NT2/D1 (cell line): ENCODE measurements at regions not wholly inside any gene's neighbourhood (a gene's known extent, or its start where the extent isn't known, plus 50 kb on each side); places are given as distances from the start of the nearest gene placed in this dataset.
A peak's percentile ranks its signal among the peaks of the same experiment; 100 is the strongest.

Experiments
- DNase-seq: peaks from one replicate; pipeline ENCODE4 v3.0.0-alpha.2; 2011; ENCODE audit warnings: low read depth, low spot score
- H3K27me3 ChIP-seq: 2 replicates; pipeline ENCODE4 v1.6.0; 2011; ENCODE audit warnings: mild to moderate bottlenecking; ENCODE audit not compliant: insufficient read length, insufficient read depth
- H3K36me3 ChIP-seq: 2 replicates; pipeline ENCODE4 v1.6.1; 2011; ENCODE audit warnings: mild to moderate bottlenecking, low read length, mixed read lengths; ENCODE audit not compliant: insufficient read depth, insufficient read length
- H3K4me1 ChIP-seq: 2 replicates; pipeline ENCODE4 v1.5.1; 2011; ENCODE audit not compliant: insufficient read depth, insufficient read length
- H3K4me3 ChIP-seq: 2 replicates; pipeline ENCODE4 v1.5.1; 2011; ENCODE audit warnings: low read depth; ENCODE audit not compliant: insufficient read length
- H3K9ac ChIP-seq: 2 replicates; pipeline ENCODE4 v1.6.0; 2011; ENCODE audit warnings: low read depth; ENCODE audit not compliant: insufficient read length
- H3K9me3 ChIP-seq: 2 replicates; pipeline ENCODE4 v1.5.1; 2011; ENCODE audit warnings: mild to moderate bottlenecking, low read length; ENCODE audit not compliant: insufficient read depth
- SUZ12 ChIP-seq: IDR thresholded peaks from 2 replicates; pipeline ENCODE4 v1.6.1; 2011; ENCODE audit not compliant: insufficient read length, insufficient read depth; ENCODE audit errors: extremely low read depth
- YY1 ChIP-seq: IDR thresholded peaks from 2 replicates; pipeline ENCODE4 v1.6.1; 2011; ENCODE audit not compliant: insufficient read length, insufficient read depth
- ZNF274 ChIP-seq: IDR thresholded peaks from 2 replicates; pipeline ENCODE4 v1.6.1; 2011; ENCODE audit warnings: mild to moderate bottlenecking, low read depth, low read length

- DNase-seq, result no peak
- no peaks in the 10 kb centered on the region for H3K27me3 ChIP-seq
- peaks cover 1% of the 10 kb centered on the region for H3K9me3 ChIP-seq
- no peaks in the 10 kb centered on the region for H3K4me1 ChIP-seq
- no peak overlapping the region for H3K4me3 ChIP-seq
- TF ChIP-seq YY1 (no peak), SUZ12 (no peak), ZNF274 (no peak)
- no peak overlapping the region for H3K9ac ChIP-seq
- H3K36me3 ChIP-seq, result no peaks in the 10 kb centered on the region
Measured at GRCh38 chr7:33831389-33832141, 73.8 kb upstream of the BMPER start.

GRCh38 chr7:33832271-33832721, 73.0 kb upstream of the BMPER start:
- Histone ChIP-seq H3K9me3 (peaks cover 9% of the 10 kb centered on the region), H3K4me3 (no peak overlapping the region), H3K36me3 (no peaks in the 10 kb centered on the region), H3K9ac (no peak overlapping the region), H3K4me1 (no peaks in the 10 kb centered on the region), H3K27me3 (no peaks in the 10 kb centered on the region)
- TF ChIP-seq ZNF274 (no peak), SUZ12 (no peak), YY1 (no peak)
- DNase-seq, result no peak

GRCh38 chr7:33836797-33837355, 68.5 kb upstream of the BMPER start:
- Histone ChIP-seq H3K36me3 (no peaks in the 10 kb centered on the region), H3K27me3 (no peaks in the 10 kb centered on the region), H3K9ac (no peak overlapping the region), H3K4me1 (no peaks in the 10 kb centered on the region), H3K9me3 (peaks cover 9% of the 10 kb centered on the region), H3K4me3 (no peak overlapping the region)
- no peak for TF ChIP-seq YY1
- no peak for TF ChIP-seq SUZ12
- TF ChIP-seq ZNF274, result no peak
- peak; percentile 49 for DNase-seq

- no peaks in the 10 kb centered on the region for H3K4me1 ChIP-seq
- H3K27me3 ChIP-seq, result no peaks in the 10 kb centered on the region
- TF ChIP-seq ZNF274 (no peak), SUZ12 (no peak), YY1 (no peak)
- no peak overlapping the region for H3K4me3 ChIP-seq
- no peaks in the 10 kb centered on the region for H3K36me3 ChIP-seq
- peaks cover 9% of the 10 kb centered on the region for H3K9me3 ChIP-seq
- H3K9ac ChIP-seq, result no peak overlapping the region
- DNase-seq, result no peak
Measured at GRCh38 chr7:33837356-33837851, 67.9 kb upstream of the BMPER start.

GRCh38 chr7:33841031-33841430, 64.3 kb upstream of the BMPER start:
- DNase-seq, result no peak
- Histone ChIP-seq H3K9me3 (peaks cover 9% of the 10 kb centered on the region), H3K9ac (no peak overlapping the region), H3K4me3 (no peak overlapping the region), H3K4me1 (no peaks in the 10 kb centered on the region), H3K36me3 (no peaks in the 10 kb centered on the region), H3K27me3 (no peaks in the 10 kb centered on the region)
- TF ChIP-seq SUZ12 (no peak), ZNF274 (no peak), YY1 (no peak)

GRCh38 chr7:33841705-33842129, 63.6 kb upstream of the BMPER start:
- no peaks in the 10 kb centered on the region for H3K4me1 ChIP-seq

GRCh38 chr7:33842150-33842549, 63.2 kb upstream of the BMPER start:
- H3K4me1 ChIP-seq, result no peaks in the 10 kb centered on the region
- H3K9me3 ChIP-seq, result peaks cover 1% of the 10 kb centered on the region; the same call in 1 of the 2 replicates
- no peak overlapping the region for H3K9ac ChIP-seq
- no peaks in the 10 kb centered on the region for H3K36me3 ChIP-seq
- H3K27me3 ChIP-seq, result no peaks in the 10 kb centered on the region
- H3K4me3 ChIP-seq, result no peak overlapping the region
- no peak for TF ChIP-seq ZNF274
- no peak for TF ChIP-seq YY1
- no peak for DNase-seq

More at GRCh38 chr7:33841705-33842129, 63.6 kb upstream of the BMPER start:
- DNase-seq, result no peak
- Histone ChIP-seq H3K4me3 (no peak overlapping the region), H3K36me3 (no peaks in the 10 kb centered on the region), H3K27me3 (no peaks in the 10 kb centered on the region), H3K9me3 (peaks cover 6% of the 10 kb centered on the region), H3K9ac (no peak overlapping the region)
- TF ChIP-seq SUZ12 (no peak), YY1 (no peak), ZNF274 (no peak)
